ENCODE measurements at regions not wholly inside any gene's neighbourhood (a gene's known extent, or its start where the extent isn't known, plus 50 kb on each side); places are given as distances from the start of the nearest gene placed in this dataset.

- H3K27me3 ChIP-seq (ENCODE audit: low read depth) = peaks cover 14% of the 10 kb centered on the region
- H3K4me3 ChIP-seq = no peak overlapping the region
- H3K9me3 ChIP-seq (replicated peaks) = no peaks in the 10 kb centered on the region
- DNase-seq = no peak
- H3K36me3 ChIP-seq = no peaks in the 10 kb centered on the region
- TF ChIP-seq, protein P1, sequence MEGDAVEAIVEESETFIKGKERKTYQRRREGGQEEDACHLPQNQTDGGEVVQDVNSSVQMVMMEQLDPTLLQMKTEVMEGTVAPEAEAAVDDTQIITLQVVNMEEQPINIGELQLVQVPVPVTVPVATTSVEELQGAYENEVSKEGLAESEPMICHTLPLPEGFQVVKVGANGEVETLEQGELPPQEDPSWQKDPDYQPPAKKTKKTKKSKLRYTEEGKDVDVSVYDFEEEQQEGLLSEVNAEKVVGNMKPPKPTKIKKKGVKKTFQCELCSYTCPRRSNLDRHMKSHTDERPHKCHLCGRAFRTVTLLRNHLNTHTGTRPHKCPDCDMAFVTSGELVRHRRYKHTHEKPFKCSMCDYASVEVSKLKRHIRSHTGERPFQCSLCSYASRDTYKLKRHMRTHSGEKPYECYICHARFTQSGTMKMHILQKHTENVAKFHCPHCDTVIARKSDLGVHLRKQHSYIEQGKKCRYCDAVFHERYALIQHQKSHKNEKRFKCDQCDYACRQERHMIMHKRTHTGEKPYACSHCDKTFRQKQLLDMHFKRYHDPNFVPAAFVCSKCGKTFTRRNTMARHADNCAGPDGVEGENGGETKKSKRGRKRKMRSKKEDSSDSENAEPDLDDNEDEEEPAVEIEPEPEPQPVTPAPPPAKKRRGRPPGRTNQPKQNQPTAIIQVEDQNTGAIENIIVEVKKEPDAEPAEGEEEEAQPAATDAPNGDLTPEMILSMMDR (IDR thresholded peaks at IDR 0.05; ENCODE audit: borderline replicate concordance) = no peak
- intact Hi-C loops (cut with micrococcal nuclease) = no loop called here
- no peaks in the 10 kb centered on the region for H3K4me1 ChIP-seq
- H3K27ac ChIP-seq (replicated peaks) = no peak overlapping the region
These were observed 603.6 kb upstream of the RAB6C start for GRCh38 chr2:129375632-129376425.

DNA sequence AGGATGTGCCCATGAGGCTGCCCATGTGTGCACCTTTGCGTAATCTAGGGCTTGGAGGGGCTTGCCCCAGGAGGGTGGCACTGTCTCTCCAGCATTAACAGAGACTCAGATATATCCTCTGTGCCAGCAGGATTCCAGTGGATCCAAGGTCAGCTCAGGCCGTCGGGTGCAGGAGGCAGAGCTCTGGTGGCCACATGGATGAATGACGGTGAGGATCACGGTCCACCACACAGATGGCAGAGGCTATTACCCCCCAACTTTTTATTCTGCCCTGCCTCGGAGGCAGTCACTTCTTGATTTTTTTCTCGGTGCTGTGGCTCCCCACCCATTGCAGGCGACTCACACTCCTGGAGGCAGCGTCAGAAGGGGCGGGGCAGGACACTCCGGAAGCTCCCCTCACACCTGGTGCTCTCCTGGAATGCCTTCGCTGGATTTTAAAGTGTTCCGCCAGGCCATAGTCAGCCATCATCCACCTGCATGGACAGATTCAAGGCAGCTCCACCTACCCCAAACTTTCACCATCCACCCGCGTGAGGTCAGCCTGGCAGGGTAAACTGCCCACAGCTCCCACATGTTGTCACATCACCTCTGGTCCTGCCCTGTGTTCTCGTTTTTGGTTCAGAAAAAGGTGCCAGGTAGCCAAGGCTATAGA is 602.9 kb upstream of the RAB6C start:
- Histone ChIP-seq H3K9me3 (replicated peaks) (peaks cover 4% of the 10 kb centered on the region), H3K36me3 (no peaks in the 10 kb centered on the region), H3K4me1 (no peaks in the 10 kb centered on the region), H3K4me3 (no peak overlapping the region), H3K27ac (replicated peaks) (no peak overlapping the region), H3K27me3 (ENCODE audit: low read depth) (peaks cover 14% of the 10 kb centered on the region)
- TF ChIP-seq, protein P1 (IDR thresholded peaks at IDR 0.05; ENCODE audit: borderline replicate concordance) = no peak
- DNase-seq = no peak
- intact Hi-C loops (cut with micrococcal nuclease) = no loop called here

GRCh38 chr2:129377078-129377469 is 602.4 kb upstream of the RAB6C start:
- no peaks in the 10 kb centered on the region for H3K36me3 ChIP-seq
- H3K27ac ChIP-seq (replicated peaks) = no peak overlapping the region
- TF ChIP-seq, protein P1 (IDR thresholded peaks at IDR 0.05; ENCODE audit: borderline replicate concordance) = no peak
- no peak overlapping the region for H3K4me3 ChIP-seq
- DNase-seq = no peak
- H3K9me3 ChIP-seq (replicated peaks) = peaks cover 9% of the 10 kb centered on the region
- no peaks in the 10 kb centered on the region for H3K4me1 ChIP-seq
- H3K27me3 ChIP-seq (ENCODE audit: low read depth) = peaks cover 14% of the 10 kb centered on the region
- intact Hi-C loops (cut with micrococcal nuclease) = no loop called here

- intact Hi-C loops (cut with micrococcal nuclease) = no loop called here
- peaks cover 14% of the 10 kb centered on the region for H3K27me3 ChIP-seq (ENCODE audit: low read depth)
- peaks cover 15% of the 10 kb centered on the region for H3K9me3 ChIP-seq (replicated peaks)
- TF ChIP-seq, protein P1 (IDR thresholded peaks at IDR 0.05; ENCODE audit: borderline replicate concordance) = no peak
- H3K4me3 ChIP-seq = no peak overlapping the region
- DNase-seq = no peak
- no peak overlapping the region for H3K27ac ChIP-seq (replicated peaks)
- H3K4me1 ChIP-seq = no peaks in the 10 kb centered on the region
- no peaks in the 10 kb centered on the region for H3K36me3 ChIP-seq
These were observed 601.3 kb upstream of the RAB6C start for GRCh38 chr2:129378186-129378585.

GRCh38 chr2:129379411-129379810 is 600.1 kb upstream of the RAB6C start:
- intact Hi-C loops (cut with micrococcal nuclease) = no loop called here
- Histone ChIP-seq H3K27me3 (ENCODE audit: low read depth) (peaks cover 14% of the 10 kb centered on the region), H3K9me3 (replicated peaks) (peaks cover 22% of the 10 kb centered on the region), H3K27ac (replicated peaks) (no peak overlapping the region), H3K4me1 (no peaks in the 10 kb centered on the region), H3K36me3 (no peaks in the 10 kb centered on the region), H3K4me3 (no peak overlapping the region)
- DNase-seq = no peak
- TF ChIP-seq, protein P1 (IDR thresholded peaks at IDR 0.05; ENCODE audit: borderline replicate concordance) = no peak

All from left ventricle myocardium inferior (tissue), 1 donor.